HEK293 (cell line): ENCODE measurements at regions not wholly inside any gene's neighbourhood (a gene's known extent, or its start where the extent isn't known, plus 50 kb on each side); places are given as distances from the start of the nearest gene placed in this dataset.

Experiments
- CTCF ChIA-PET: fragments of 350-600 bp; formaldehyde crosslinking; extraction: SDS; loops from one replicate; lab custom pipeline; 2021; ENCODE audit warnings: antibody characterized with exemption; lab: Yijun Ruan, JAX
- POLR2A ChIA-PET: fragments of 300-600 bp; formaldehyde crosslinking; extraction: SDS; loops from one replicate; lab custom pipeline; 2020; ENCODE audit warnings: antibody characterized with exemption, inconsistent platforms; lab: Yijun Ruan, JAX
- H3K27ac ChIP-seq: fragments of 200-500 bp; sonication (Bioruptor generic); 2 replicates; pipeline ENCODE4 v1.5.1; 2014; ENCODE audit warnings: low read depth, low read length, control low read depth, inconsistent platforms; ENCODE audit errors: extremely low read depth
- H3K36me3 ChIP-seq, 2 experiments: fragments of 200-500 bp in 1 of 2; sonication (Bioruptor generic) in 1 of 2; 1 replicate in 1 of 2; 2 replicates in 1 of 2; pipeline ENCODE4 v1.5.1; 2014 to 2017; ENCODE audit warnings: inconsistent platforms in 2 of 2, low read length in 2 of 2; ENCODE audit not compliant: control insufficient read depth in 2 of 2, insufficient read depth in 1 of 2
- H3K4me1 ChIP-seq: fragments of 200-500 bp; sonication (Bioruptor generic); 2 replicates; pipeline ENCODE4 v1.5.1; 2014; ENCODE audit warnings: mild to moderate bottlenecking, low read length, inconsistent platforms; ENCODE audit not compliant: control insufficient read depth, insufficient read depth
- H3K4me3 ChIP-seq: 2 replicates; pipeline ENCODE4 v1.5.1; 2011; ENCODE audit warnings: low read depth, mild to moderate bottlenecking, control low read depth, low read length, moderate library complexity
- H3K9me3 ChIP-seq: fragments of 200-500 bp; sonication (Bioruptor generic); 2 replicates; pipeline ENCODE4 v1.5.1; 2014; ENCODE audit warnings: low read depth, low read length, inconsistent platforms; ENCODE audit not compliant: control insufficient read depth, insufficient read depth
- AEBP2 ChIP-seq: fragments of 450-650 bp; formaldehyde crosslinking; IDR thresholded peaks from 2 replicates; pipeline ENCODE4 v1.5.1; 2016; ENCODE audit warnings: missing biosample characterization, missing genetic modification characterization, borderline replicate concordance
- EGR2 ChIP-seq: fragments of 450-650 bp; formaldehyde crosslinking; IDR thresholded peaks from 2 replicates; pipeline ENCODE4 v1.5.1; 2016; ENCODE audit warnings: low read depth, missing biosample characterization, missing genetic modification characterization
- HOXC10 ChIP-seq: sonication (generic); formaldehyde crosslinking; IDR thresholded peaks from 2 replicates; pipeline ENCODE4 v1.8.1; 2023; ENCODE audit warnings: mild to moderate bottlenecking, missing genetic modification reagents
- KLF16 ChIP-seq: fragments of 450-650 bp; formaldehyde crosslinking; IDR thresholded peaks from 2 replicates; pipeline ENCODE4 v1.5.1; 2017; ENCODE audit warnings: missing biosample characterization, missing genetic modification characterization
- KLF7 ChIP-seq: fragments of 450-650 bp; formaldehyde crosslinking; IDR thresholded peaks from 2 replicates; pipeline ENCODE4 v1.5.1; 2016; ENCODE audit warnings: missing biosample characterization, missing genetic modification characterization, borderline replicate concordance
- KLF9 ChIP-seq: fragments of 450-650 bp; formaldehyde crosslinking; IDR thresholded peaks from 2 replicates; pipeline ENCODE4 v1.5.1; 2016; ENCODE audit warnings: missing biosample characterization, missing genetic modification characterization, low read depth
- RBAK ChIP-seq: fragments of 450-650 bp; formaldehyde crosslinking; IDR thresholded peaks from 2 replicates; pipeline ENCODE4 v1.5.1; 2016; ENCODE audit warnings: missing biosample characterization, missing genetic modification characterization
- SCRT1 ChIP-seq: fragments of 450-650 bp; formaldehyde crosslinking; IDR thresholded peaks from 2 replicates; pipeline ENCODE4 v1.5.1; 2016; ENCODE audit warnings: missing biosample characterization, missing genetic modification characterization, borderline replicate concordance
- TCF7L2 ChIP-seq: IDR thresholded peaks from 2 replicates; pipeline ENCODE4 v1.6.1; 2011; ENCODE audit warnings: low read depth, mild to moderate bottlenecking, inconsistent platforms, low read length, moderate library complexity, borderline replicate concordance
- ZBTB17 ChIP-seq: fragments of 450-650 bp; formaldehyde crosslinking; IDR thresholded peaks from 2 replicates; pipeline ENCODE4 v1.5.1; 2016; ENCODE audit warnings: missing biosample characterization, missing genetic modification characterization
- ZNF175 ChIP-seq: fragments of 450-650 bp; formaldehyde crosslinking; IDR thresholded peaks from 2 replicates; pipeline ENCODE4 v1.5.1; 2016; ENCODE audit warnings: missing biosample characterization, missing genetic modification characterization
- ZNF18 ChIP-seq: fragments of 450-650 bp; formaldehyde crosslinking; IDR thresholded peaks from 2 replicates; pipeline ENCODE4 v1.5.1; 2016; ENCODE audit warnings: missing biosample characterization, missing genetic modification characterization
- ZNF26 ChIP-seq: fragments of 450-650 bp; formaldehyde crosslinking; IDR thresholded peaks from 2 replicates; pipeline ENCODE4 v1.5.1; 2016; ENCODE audit warnings: missing biosample characterization, missing genetic modification characterization
- ZNF266 ChIP-seq: fragments of 450-650 bp; formaldehyde crosslinking; IDR thresholded peaks from 2 replicates; pipeline ENCODE4 v1.5.1; 2016; ENCODE audit warnings: missing biosample characterization, missing genetic modification characterization, low read depth
- ZNF292 ChIP-seq: fragments of 450-650 bp; formaldehyde crosslinking; IDR thresholded peaks from 2 replicates; pipeline ENCODE4 v1.5.1; 2016; ENCODE audit warnings: low read depth, missing biosample characterization, missing genetic modification characterization, borderline replicate concordance
- ZNF362 ChIP-seq: fragments of 450-650 bp; formaldehyde crosslinking; IDR thresholded peaks from 2 replicates; pipeline ENCODE4 v1.5.1; 2016; ENCODE audit warnings: missing biosample characterization, missing genetic modification characterization
- ZNF398 ChIP-seq: fragments of 450-650 bp; formaldehyde crosslinking; IDR thresholded peaks from 2 replicates; pipeline ENCODE4 v1.5.1; 2017; ENCODE audit warnings: missing biosample characterization, missing genetic modification characterization
- ZNF510 ChIP-seq: fragments of 450-650 bp; formaldehyde crosslinking; IDR thresholded peaks from 2 replicates; pipeline ENCODE4 v1.5.1; 2018; ENCODE audit warnings: mild to moderate bottlenecking, missing genetic modification characterization, missing biosample characterization; ENCODE audit not compliant: insufficient replicate concordance
- ZNF529 ChIP-seq: fragments of 450-650 bp; formaldehyde crosslinking; IDR thresholded peaks from 2 replicates; pipeline ENCODE4 v1.5.1; 2017; ENCODE audit warnings: missing genetic modification characterization, missing biosample characterization; ENCODE audit not compliant: insufficient replicate concordance
- ZNF544 ChIP-seq: fragments of 450-650 bp; formaldehyde crosslinking; IDR thresholded peaks from 2 replicates; pipeline ENCODE4 v1.5.0; 2017; ENCODE audit warnings: missing biosample characterization, missing genetic modification characterization
- ZNF560 ChIP-seq: fragments of 450-650 bp; formaldehyde crosslinking; IDR thresholded peaks from 2 replicates; pipeline ENCODE4 v1.5.1; 2017; ENCODE audit warnings: missing biosample characterization, missing genetic modification characterization, borderline replicate concordance
- ZNF645 ChIP-seq: fragments of 450-650 bp; formaldehyde crosslinking; IDR thresholded peaks from 2 replicates; pipeline ENCODE4; 2016; ENCODE audit warnings: missing biosample characterization, missing genetic modification characterization
- ZNF843 ChIP-seq: fragments of 450-650 bp; formaldehyde crosslinking; IDR thresholded peaks from 2 replicates; pipeline ENCODE4 v1.5.1; 2016; ENCODE audit warnings: missing biosample characterization, missing genetic modification characterization
- ZSCAN4 ChIP-seq: fragments of 450-650 bp; formaldehyde crosslinking; IDR thresholded peaks from 2 replicates; pipeline ENCODE4 v1.5.1; 2017; ENCODE audit warnings: missing biosample characterization, missing genetic modification characterization

- TF ChIP-seq ZNF292 (tag by site-specific recombination) (no peak), KLF16 (tag by site-specific recombination) (no peak), ZNF544 (no peak), ZNF26 (no peak), ZNF362 (tag by site-specific recombination) (no peak), ZSCAN4 (tag by site-specific recombination) (no peak), ZNF18 (tag by site-specific recombination) (no peak), ZNF175 (tag by site-specific recombination) (no peak), ZBTB17 (tag by site-specific recombination) (no peak), SCRT1 (tag by site-specific recombination) (no peak)
- TF ChIP-seq, all 188 proteins: peak for 0
- no peaks in the 10 kb centered on the region for H3K36me3 ChIP-seq
- ChIA-PET CTCF (no interaction called here), POLR2A (no interaction called here)
- no peaks in the 10 kb centered on the region for H3K9me3 ChIP-seq
- no peak overlapping the region for H3K27ac ChIP-seq
- no peaks in the 10 kb centered on the region for H3K4me1 ChIP-seq
- no peak overlapping the region for H3K4me3 ChIP-seq
Measured at GRCh38 chr11:34748036-34748435, 127.1 kb downstream of the EHF start.

GRCh38 chr11:34747251-34747650 lies 126.4 kb downstream of the EHF start:
- H3K9me3 ChIP-seq = no peaks in the 10 kb centered on the region
- no peak overlapping the region for H3K27ac ChIP-seq
- no peak for TF ChIP-seq RBAK (tag by site-specific recombination)
- no peak for TF ChIP-seq ZNF560 (tag by site-specific recombination)
- no peak for TF ChIP-seq AEBP2 (tag by site-specific recombination)
- no peak for TF ChIP-seq ZNF645 (tag by site-specific recombination)
- no peak for TF ChIP-seq ZNF529 (tag by site-specific recombination)
- TF ChIP-seq HOXC10 = no peak
- TF ChIP-seq KLF9 = no peak
- no peak for TF ChIP-seq TCF7L2
- TF ChIP-seq ZNF266 (tag by site-specific recombination) = no peak
- no peak for TF ChIP-seq ZNF510 (tag by site-specific recombination)
- TF ChIP-seq ZNF398 = no peak
- no peak for TF ChIP-seq EGR2 (tag by site-specific recombination)
- TF ChIP-seq ZNF843 (tag by site-specific recombination) = no peak
- no peak for TF ChIP-seq KLF7 (tag by site-specific recombination)
- ChIA-PET CTCF (no interaction called here), POLR2A (no interaction called here)
- H3K4me3 ChIP-seq = no peak overlapping the region
- H3K36me3 ChIP-seq = no peaks in the 10 kb centered on the region
- H3K4me1 ChIP-seq = no peaks in the 10 kb centered on the region
